ENCODE measurements at regions not wholly inside any gene's neighbourhood (a gene's known extent, or its start where the extent isn't known, plus 50 kb on each side); places are given as distances from the start of the nearest gene placed in this dataset.

DNA sequence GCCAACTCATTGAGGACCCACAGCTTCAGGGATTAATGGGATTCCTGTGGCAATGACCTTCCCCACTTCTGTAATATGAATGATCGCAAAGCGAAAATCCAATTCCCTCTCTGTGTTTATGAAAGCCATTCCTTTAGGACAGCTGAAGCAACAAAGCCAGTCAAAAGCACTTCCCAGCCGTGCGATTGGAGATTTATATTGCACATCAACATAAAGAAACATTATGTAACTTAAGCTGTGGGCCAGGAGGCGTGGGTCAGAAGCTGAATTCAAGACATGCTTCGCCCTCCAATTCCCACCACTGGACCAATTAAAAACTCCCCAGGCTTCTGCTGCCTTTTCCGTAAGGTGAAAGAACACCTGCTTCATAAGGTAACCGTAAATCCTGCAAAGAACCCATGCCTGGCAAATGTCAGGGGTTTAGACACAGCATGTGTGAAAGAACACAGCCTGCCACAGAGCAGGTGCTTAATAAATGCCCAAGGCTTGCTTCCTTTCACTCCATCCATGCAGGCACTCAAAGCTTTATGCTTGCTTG lies 138.9 kb upstream of the SOD1 start:
- no peak for TF ChIP-seq ATF2 (CRISPR knock-in tag; IDR thresholded peaks at IDR 0.05; ENCODE audit: borderline replicate concordance, low read depth)
- TF ChIP-seq NR2C2 (CRISPR knock-in tag; IDR thresholded peaks at IDR 0.05): no peak
- TF ChIP-seq, protein P1, sequence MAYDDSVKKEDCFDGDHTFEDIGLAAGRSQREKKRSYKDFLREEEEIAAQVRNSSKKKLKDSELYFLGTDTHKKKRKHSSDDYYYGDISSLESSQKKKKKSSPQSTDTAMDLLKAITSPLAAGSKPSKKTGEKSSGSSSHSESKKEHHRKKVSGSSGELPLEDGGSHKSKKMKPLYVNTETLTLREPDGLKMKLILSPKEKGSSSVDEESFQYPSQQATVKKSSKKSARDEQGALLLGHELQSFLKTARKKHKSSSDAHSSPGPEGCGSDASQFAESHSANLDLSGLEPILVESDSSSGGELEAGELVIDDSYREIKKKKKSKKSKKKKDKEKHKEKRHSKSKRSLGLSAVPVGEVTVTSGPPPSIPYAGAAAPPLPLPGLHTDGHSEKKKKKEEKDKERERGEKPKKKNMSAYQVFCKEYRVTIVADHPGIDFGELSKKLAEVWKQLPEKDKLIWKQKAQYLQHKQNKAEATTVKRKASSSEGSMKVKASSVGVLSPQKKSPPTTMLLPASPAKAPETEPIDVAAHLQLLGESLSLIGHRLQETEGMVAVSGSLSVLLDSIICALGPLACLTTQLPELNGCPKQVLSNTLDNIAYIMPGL (CRISPR knock-in tag; IDR thresholded peaks at IDR 0.05): no peak
- no peak for TF ChIP-seq GABPB1 (CRISPR knock-in tag; IDR thresholded peaks at IDR 0.05)
- TF ChIP-seq, protein P2, sequence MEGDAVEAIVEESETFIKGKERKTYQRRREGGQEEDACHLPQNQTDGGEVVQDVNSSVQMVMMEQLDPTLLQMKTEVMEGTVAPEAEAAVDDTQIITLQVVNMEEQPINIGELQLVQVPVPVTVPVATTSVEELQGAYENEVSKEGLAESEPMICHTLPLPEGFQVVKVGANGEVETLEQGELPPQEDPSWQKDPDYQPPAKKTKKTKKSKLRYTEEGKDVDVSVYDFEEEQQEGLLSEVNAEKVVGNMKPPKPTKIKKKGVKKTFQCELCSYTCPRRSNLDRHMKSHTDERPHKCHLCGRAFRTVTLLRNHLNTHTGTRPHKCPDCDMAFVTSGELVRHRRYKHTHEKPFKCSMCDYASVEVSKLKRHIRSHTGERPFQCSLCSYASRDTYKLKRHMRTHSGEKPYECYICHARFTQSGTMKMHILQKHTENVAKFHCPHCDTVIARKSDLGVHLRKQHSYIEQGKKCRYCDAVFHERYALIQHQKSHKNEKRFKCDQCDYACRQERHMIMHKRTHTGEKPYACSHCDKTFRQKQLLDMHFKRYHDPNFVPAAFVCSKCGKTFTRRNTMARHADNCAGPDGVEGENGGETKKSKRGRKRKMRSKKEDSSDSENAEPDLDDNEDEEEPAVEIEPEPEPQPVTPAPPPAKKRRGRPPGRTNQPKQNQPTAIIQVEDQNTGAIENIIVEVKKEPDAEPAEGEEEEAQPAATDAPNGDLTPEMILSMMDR (IDR thresholded peaks at IDR 0.05): no peak
- no peak for TF ChIP-seq FOXJ3 (CRISPR knock-in tag; IDR thresholded peaks at IDR 0.05; ENCODE audit: borderline replicate concordance)
- no peak for TF ChIP-seq E2F1 (CRISPR knock-in tag; IDR thresholded peaks at IDR 0.05)
- TF ChIP-seq CREM (CRISPR knock-in tag; IDR thresholded peaks at IDR 0.05): no peak
- TF ChIP-seq, protein P3, sequence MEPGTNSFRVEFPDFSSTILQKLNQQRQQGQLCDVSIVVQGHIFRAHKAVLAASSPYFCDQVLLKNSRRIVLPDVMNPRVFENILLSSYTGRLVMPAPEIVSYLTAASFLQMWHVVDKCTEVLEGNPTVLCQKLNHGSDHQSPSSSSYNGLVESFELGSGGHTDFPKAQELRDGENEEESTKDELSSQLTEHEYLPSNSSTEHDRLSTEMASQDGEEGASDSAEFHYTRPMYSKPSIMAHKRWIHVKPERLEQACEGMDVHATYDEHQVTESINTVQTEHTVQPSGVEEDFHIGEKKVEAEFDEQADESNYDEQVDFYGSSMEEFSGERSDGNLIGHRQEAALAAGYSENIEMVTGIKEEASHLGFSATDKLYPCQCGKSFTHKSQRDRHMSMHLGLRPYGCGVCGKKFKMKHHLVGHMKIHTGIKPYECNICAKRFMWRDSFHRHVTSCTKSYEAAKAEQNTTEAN (CRISPR knock-in tag; IDR thresholded peaks at IDR 0.05): no peak
- no peak for TF ChIP-seq ZNF263 (CRISPR knock-in tag; IDR thresholded peaks at IDR 0.05; ENCODE audit: low read depth)
- TF ChIP-seq FOXK1 (CRISPR knock-in tag; IDR thresholded peaks at IDR 0.05): no peak
- no peak for TF ChIP-seq JUN (CRISPR knock-in tag; IDR thresholded peaks at IDR 0.05)
- no peak for TF ChIP-seq SMAD3 (CRISPR knock-in tag; IDR thresholded peaks at IDR 0.05; ENCODE audit: borderline replicate concordance)
- TF ChIP-seq NR1H2 (CRISPR knock-in tag; IDR thresholded peaks at IDR 0.05): no peak

Data from WTC11 (cell line).